ENCODE measurements at regions not wholly inside any gene's neighbourhood (a gene's known extent, or its start where the extent isn't known, plus 50 kb on each side); places are given as distances from the start of the nearest gene placed in this dataset.

- Histone ChIP-seq H3K4me3 (replicated peaks in 1 of 3; ENCODE audit: insufficient read depth in 1 of 3, low read depth in 2 of 3, low read length in 3 of 3) (no peak overlapping the region), H3K4me2 (ENCODE audit: low read depth, low read length) (no peak overlapping the region), H3K79me2 (ENCODE audit: insufficient read depth, low read length) (no peaks in the 10 kb centered on the region), H3K27me3 (ENCODE audit: control insufficient read depth in 1 of 2, insufficient read depth in 2 of 2, low read length in 2 of 2) (no peaks in the 10 kb centered on the region), H4K20me1 (ENCODE audit: insufficient read depth, low read length) (no peaks in the 10 kb centered on the region), H3K9me3 (ENCODE audit: low read length) (peaks cover 16% of the 10 kb centered on the region), H3K27ac (ENCODE audit: extremely low read length, insufficient read depth, low read length) (no peak overlapping the region), H3K36me3 (replicated peaks in 1 of 2; ENCODE audit: control insufficient read depth in 1 of 2, insufficient read depth in 2 of 2, low read length in 2 of 2) (no peaks in the 10 kb centered on the region), H3K4me1 (ENCODE audit: insufficient read depth, low read length) (no peaks in the 10 kb centered on the region), H2AFZ (ENCODE audit: low read length) (no peak overlapping the region), H3K9ac (ENCODE audit: insufficient read depth, low read depth, low read length) (no peak overlapping the region)
- no peak for DNase-seq (ENCODE audit: low spot score)
- FAIRE-seq, result no peak
- TF ChIP-seq PAXIP1 (CRISPR knock-in tag; conservative IDR thresholded peaks at IDR 0.05), result no peak
- TF ChIP-seq ZNF317 (CRISPR knock-in tag; IDR thresholded peaks at IDR 0.05), result no peak
- TF ChIP-seq FOSL2 (CRISPR knock-in tag; IDR thresholded peaks at IDR 0.05), result no peak
- TF ChIP-seq ZNF839 (CRISPR knock-in tag; IDR thresholded peaks at IDR 0.05; ENCODE audit: borderline replicate concordance), result no peak
- no peak for TF ChIP-seq HCFC1 (IDR thresholded peaks at IDR 0.05; ENCODE audit: low read depth, low read length)
- no peak for TF ChIP-seq MZF1 (CRISPR knock-in tag; IDR thresholded peaks at IDR 0.05; ENCODE audit: borderline replicate concordance)
- TF ChIP-seq ZXDC (CRISPR knock-in tag; IDR thresholded peaks at IDR 0.05), result no peak
- no peak for TF ChIP-seq ZNF687 (CRISPR knock-in tag; IDR thresholded peaks at IDR 0.05)
- intact Hi-C loops (cut with micrococcal nuclease; ENCODE audit: unreplicated experiment) (no loop called here), in situ Hi-C loops (cut with HindIII; ENCODE audit: extremely low pct_ligation_motif_present, low pct_unique_long_range_greater_than_20kb) (no loop called here)
- no TSS peak for BruUV-seq (replicated peaks)
- no peak for ATAC-seq
- ChIA-PET CTCF (ENCODE audit: low intra/inter-chr PET ratio, low total read pairs) (no interaction called here), POLR2A (no interaction called here)
These were observed 452.8 kb downstream of the MBD2 start for GRCh38 chr18:53771664-53772063.

Measured in HepG2 (cell line).